T-helper 1 cell treated with Interleukin-12 subunit alpha and Interleukin-12 subunit beta and Interleukin-4 antibody, amounts not matched to agents 30 μg/mL and 1 μg/mL, for 36 hours (primary cell): ENCODE measurements at regions not wholly inside any gene's neighbourhood (a gene's known extent, or its start where the extent isn't known, plus 50 kb on each side); places are given as distances from the start of the nearest gene placed in this dataset.

Source experiments
- H3K27ac Mint-ChIP-seq: one replicate; pipeline ENCODE4 v1.8.0; 2021; ENCODE audit warnings: mild to moderate bottlenecking, mixed read lengths
- H3K27me3 Mint-ChIP-seq: one replicate; pipeline ENCODE4 v1.8.0; 2021; ENCODE audit warnings: low read depth, mixed read lengths
- H3K36me3 Mint-ChIP-seq: one replicate; pipeline ENCODE4 v1.8.0; 2021; ENCODE audit warnings: low read depth, mixed read lengths
- H3K4me1 Mint-ChIP-seq: one replicate; pipeline ENCODE4 v1.8.0; 2021; ENCODE audit warnings: low read depth, mixed read lengths
- H3K4me3 Mint-ChIP-seq: one replicate; pipeline ENCODE4 v1.8.0; 2021; ENCODE audit warnings: mild to moderate bottlenecking, moderate library complexity, mixed read lengths
- H3K9me3 Mint-ChIP-seq: one replicate; pipeline ENCODE4 v1.8.0; 2021; ENCODE audit warnings: mixed read lengths

DNA sequence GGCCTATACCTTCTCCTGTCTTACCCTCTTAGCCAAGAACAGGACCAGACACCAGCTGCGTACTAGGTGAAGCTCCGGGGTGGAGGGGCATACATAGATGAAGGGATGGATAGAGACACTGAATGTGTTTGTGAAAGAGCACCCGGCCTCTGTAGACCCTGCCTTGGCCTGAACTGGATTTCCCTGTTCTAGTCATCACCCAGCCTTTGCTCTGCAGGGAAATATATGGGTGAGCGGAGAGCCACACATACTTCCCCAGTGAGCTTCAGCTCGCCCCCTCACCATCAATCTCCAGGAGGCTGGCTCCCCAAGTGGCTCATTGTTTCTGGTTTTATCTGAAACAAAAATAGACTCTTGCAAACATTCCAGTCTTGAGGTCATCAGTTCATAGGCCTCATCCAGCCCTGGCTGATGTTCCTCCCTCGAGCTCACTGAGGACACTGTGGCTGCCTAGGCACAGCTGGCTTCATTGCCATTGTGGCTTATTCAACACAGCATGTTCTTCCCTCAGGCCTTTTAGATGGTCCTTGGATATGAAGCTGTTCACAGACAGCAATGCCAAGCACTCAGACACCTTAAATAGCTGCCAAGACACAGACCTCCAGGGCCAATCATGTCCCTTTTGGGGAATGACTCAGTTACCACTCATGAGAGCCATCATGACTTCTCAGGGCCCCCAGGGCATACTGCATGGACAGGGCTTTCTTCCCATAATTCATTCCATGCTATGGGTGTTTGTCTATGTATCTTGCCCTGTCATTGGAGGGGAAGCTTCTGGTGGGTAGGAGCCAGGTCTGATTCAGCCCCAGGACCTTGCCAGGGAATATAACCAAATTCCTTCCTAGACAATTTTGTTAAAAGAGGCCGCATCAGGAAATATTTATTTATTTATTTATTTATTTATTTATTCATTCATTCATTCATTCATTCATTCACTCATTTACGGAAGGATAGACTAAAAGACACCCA, 82.4 kb downstream of the TTC32 start:
- no peaks in the 10 kb centered on the region for H3K4me1 Mint-ChIP-seq
- H3K36me3 Mint-ChIP-seq = no peaks in the 10 kb centered on the region
- H3K9me3 Mint-ChIP-seq = no peaks in the 10 kb centered on the region
- H3K27me3 Mint-ChIP-seq = peaks cover 12% of the 10 kb centered on the region
- H3K27ac Mint-ChIP-seq = no peak overlapping the region
- no peak overlapping the region for H3K4me3 Mint-ChIP-seq

DNA sequence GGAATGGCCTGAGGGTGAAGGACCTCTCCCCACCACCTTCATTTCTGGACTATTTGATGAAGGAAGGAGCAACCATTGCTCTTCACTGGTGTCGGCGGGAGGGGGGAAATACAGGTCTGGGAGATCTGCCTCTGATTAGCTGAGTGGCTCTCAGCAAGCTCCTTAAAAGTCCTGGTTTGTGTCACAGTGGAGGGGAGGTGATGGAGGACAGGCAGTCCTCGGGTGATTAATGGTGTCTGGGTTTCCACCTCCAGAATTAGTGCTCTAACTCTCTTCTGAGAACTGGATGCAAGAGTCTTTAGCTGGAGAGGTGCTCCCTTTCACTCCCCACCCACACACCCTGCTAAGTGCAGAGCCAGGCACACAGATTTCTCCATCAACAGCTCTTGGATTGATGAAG, 83.2 kb downstream of the TTC32 start:
- Mint-ChIP-seq H3K4me3 (no peak overlapping the region), H3K36me3 (no peaks in the 10 kb centered on the region), H3K27ac (no peak overlapping the region), H3K27me3 (peaks cover 3% of the 10 kb centered on the region), H3K4me1 (no peaks in the 10 kb centered on the region), H3K9me3 (no peaks in the 10 kb centered on the region)

DNA sequence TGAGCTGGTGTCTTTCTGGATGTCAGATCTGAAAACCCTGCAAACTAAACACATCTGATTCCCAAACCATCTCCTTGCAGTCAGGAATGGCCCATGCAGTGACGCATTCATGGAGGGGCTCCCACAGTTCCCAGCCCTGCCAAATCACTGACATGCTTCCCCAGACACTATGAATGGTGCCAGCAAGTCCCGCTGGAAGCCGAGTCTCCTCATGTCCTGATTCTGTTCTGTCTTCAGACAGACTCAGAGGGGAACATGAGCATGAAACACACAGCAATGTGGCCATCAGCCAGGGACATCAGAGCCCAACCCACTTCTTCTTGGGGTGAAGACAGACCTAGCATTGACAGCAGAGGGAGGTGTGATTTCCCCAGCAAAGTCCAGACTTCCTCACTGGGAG, 83.7 kb downstream of the TTC32 start:
- H3K4me1 Mint-ChIP-seq = no peaks in the 10 kb centered on the region
- no peak overlapping the region for H3K27ac Mint-ChIP-seq
- H3K4me3 Mint-ChIP-seq = no peak overlapping the region
- H3K9me3 Mint-ChIP-seq = no peaks in the 10 kb centered on the region
- H3K27me3 Mint-ChIP-seq = peaks cover 3% of the 10 kb centered on the region
- no peaks in the 10 kb centered on the region for H3K36me3 Mint-ChIP-seq

DNA sequence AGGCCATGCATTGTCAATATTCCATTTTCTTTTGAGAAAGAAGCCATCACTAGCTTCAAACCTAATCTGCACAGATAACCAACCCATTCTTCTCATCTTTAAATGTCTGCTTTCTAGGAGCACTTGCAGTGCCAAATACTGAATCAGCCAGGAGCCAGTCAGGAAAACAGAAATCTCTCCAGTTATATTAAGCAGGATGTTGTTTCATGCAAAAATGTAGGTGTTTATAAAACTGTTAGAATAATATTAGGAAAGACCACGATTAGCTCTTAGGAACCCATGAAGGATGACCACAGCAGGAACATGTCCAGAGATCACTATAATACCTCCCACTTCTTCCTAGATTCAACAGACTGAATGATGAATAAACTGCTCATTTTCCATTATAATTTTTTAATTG, 86.0 kb downstream of the TTC32 start:
- Mint-ChIP-seq H3K9me3 (no peaks in the 10 kb centered on the region), H3K27ac (no peak overlapping the region), H3K4me3 (no peak overlapping the region), H3K4me1 (no peaks in the 10 kb centered on the region), H3K27me3 (peaks cover 3% of the 10 kb centered on the region), H3K36me3 (no peaks in the 10 kb centered on the region)

DNA sequence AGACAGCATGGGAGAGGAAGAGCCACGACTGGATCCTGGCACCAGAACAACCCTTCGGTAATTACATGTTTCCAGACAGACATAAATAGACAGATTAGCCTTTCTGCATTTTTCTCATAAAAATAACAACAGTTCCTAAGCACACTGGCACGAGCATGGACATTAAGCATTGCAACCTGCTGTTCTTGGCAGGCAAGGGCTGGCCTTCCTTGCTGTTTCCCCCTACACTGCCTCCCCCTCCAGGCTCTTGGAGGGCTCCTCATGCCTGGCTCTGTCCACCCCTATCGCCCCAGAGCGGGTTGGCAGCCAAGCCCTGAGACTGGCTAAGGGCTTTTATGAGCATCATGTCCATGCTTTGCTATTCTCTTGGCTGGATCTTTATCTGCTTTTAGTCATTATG, 89.6 kb downstream of the TTC32 start:
- Mint-ChIP-seq H3K36me3 (no peaks in the 10 kb centered on the region), H3K27ac (no peak overlapping the region), H3K9me3 (no peaks in the 10 kb centered on the region), H3K4me3 (no peak overlapping the region), H3K27me3 (peaks cover 3% of the 10 kb centered on the region), H3K4me1 (no peaks in the 10 kb centered on the region)

DNA sequence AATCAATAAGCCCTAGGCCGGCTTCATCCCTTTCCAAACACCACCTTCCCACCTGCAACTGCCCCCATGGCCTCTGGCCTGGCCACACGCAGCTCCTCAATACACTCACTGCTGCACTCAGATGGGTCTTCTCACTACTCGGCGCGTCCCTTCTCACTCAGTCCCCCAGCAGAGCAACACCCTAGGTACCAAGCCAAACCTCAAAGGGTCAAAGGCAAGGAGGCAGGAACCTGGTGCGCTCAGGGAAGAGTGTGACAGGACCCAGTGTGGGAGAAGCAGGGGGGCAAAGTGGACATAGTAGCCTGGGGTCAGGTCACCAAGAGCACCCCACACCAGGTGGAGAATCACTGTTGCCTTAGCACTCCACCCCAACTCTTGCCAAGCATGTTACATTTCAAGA, 90.6 kb downstream of the TTC32 start:
- Mint-ChIP-seq H3K9me3 (no peaks in the 10 kb centered on the region), H3K27ac (no peak overlapping the region), H3K27me3 (peaks cover 3% of the 10 kb centered on the region), H3K4me1 (no peaks in the 10 kb centered on the region), H3K36me3 (no peaks in the 10 kb centered on the region), H3K4me3 (no peak overlapping the region)

DNA sequence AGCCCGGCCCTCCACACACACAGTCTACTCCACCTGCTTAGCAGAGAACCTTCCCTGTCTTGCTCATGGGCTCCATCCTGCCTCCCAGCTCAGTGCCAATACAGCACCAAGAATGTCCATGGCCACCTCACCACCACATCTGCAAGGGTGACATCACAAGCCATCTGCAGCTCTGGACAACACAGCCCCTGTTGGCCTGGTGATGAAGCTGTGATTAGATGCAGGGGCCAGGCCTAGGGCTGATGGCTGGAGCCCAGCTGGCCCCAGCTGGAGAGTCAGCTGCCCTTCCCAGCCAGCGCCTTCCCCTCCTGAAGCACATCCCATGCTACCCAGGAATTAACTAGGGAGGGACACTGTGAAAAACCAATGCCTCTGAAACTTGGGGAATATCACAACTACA, 91.1 kb downstream of the TTC32 start:
- Mint-ChIP-seq H3K27me3 (peaks cover 3% of the 10 kb centered on the region), H3K27ac (no peak overlapping the region), H3K36me3 (no peaks in the 10 kb centered on the region), H3K4me1 (no peaks in the 10 kb centered on the region), H3K4me3 (no peak overlapping the region), H3K9me3 (no peaks in the 10 kb centered on the region)

DNA sequence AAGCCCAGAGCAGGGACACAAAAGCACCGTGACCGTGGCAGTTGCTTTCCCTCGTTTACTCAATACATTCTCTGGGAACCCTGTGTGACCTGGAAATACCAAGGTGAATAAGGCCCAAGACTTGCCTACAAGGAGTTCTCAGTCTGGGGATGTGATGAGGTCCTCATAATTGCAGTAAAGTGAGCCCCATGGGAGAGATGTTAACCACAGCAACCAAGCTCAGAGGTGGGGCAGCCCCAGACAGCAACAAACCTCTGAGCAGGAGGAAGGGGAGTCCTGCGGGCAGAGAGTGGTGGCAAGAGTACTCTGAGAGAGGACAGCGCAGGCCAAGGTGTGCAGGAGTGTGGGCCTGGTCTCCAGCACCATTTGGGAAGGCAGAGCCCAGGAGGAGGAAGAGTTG, 91.6 kb downstream of the TTC32 start:
- Mint-ChIP-seq H3K27ac (no peak overlapping the region), H3K4me1 (no peaks in the 10 kb centered on the region), H3K36me3 (no peaks in the 10 kb centered on the region), H3K27me3 (peaks cover 3% of the 10 kb centered on the region), H3K9me3 (no peaks in the 10 kb centered on the region), H3K4me3 (no peak overlapping the region)

DNA sequence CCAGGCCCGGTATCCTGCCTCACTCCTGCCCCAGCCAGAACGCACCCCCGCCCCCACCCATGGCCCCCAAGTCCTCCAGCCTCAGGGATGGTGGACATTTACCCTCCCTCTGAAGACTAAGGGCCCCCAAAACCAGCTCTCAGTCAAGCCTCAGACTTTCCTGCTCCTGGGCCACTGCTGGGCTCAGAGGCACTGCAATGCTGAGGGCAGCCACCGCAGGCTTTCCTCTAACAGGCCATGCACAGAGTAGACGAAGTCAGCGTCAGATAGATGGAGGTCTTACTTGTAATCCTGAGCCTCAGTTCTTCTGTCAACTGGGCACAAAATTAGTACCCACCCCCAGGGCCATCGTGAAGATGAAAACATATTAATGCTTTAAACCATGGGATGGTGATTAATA, 92.6 kb downstream of the TTC32 start:
- Mint-ChIP-seq H3K4me1 (no peaks in the 10 kb centered on the region), H3K4me3 (no peak overlapping the region), H3K27me3 (no peaks in the 10 kb centered on the region), H3K9me3 (no peaks in the 10 kb centered on the region), H3K27ac (no peak overlapping the region), H3K36me3 (no peaks in the 10 kb centered on the region)

DNA sequence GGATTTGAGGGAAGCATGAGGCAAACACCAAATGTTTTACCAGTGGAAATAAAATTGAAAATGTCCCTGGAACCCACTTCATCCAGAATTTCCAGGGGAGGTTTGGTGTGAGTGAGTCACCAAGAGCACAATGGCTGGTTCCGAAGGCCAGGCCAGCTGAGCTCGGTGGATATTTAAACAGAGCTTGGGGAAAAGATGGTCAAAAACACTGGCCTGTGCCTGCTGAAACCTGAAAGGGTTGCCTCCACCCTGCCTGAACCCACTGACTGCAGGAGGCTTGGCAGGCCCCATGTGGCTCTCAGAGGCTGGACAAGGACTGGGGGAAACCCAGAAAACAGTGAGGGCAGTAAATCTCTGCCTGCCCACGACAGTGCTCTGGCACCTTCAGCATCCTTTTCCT, 93.9 kb downstream of the TTC32 start:
- Mint-ChIP-seq H3K4me3 (no peak overlapping the region), H3K27me3 (no peaks in the 10 kb centered on the region), H3K9me3 (no peaks in the 10 kb centered on the region), H3K36me3 (no peaks in the 10 kb centered on the region), H3K27ac (no peak overlapping the region), H3K4me1 (no peaks in the 10 kb centered on the region)

DNA sequence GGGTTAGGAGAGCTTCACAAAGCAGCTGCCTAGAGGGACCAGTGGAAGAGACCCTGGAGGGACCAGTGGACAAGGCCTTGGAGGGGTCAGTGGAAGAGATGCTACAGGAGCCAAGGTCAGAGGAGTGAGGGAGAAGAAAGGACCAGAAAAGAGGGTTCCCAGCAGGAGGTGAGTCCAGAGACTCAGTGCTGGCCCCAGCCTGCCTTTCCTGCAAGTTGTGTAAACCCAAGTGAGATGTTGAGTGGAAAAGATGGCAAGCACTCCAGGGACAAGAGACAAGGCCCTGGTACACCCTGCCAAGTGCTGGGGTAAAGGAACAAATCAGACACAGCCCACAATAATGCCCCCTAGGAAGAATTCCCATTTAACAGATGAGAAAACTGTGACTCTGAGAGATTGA, 94.4 kb downstream of the TTC32 start:
- no peaks in the 10 kb centered on the region for H3K27me3 Mint-ChIP-seq
- H3K27ac Mint-ChIP-seq = no peak overlapping the region
- H3K4me3 Mint-ChIP-seq = no peak overlapping the region
- no peaks in the 10 kb centered on the region for H3K4me1 Mint-ChIP-seq
- no peaks in the 10 kb centered on the region for H3K9me3 Mint-ChIP-seq
- H3K36me3 Mint-ChIP-seq = no peaks in the 10 kb centered on the region

DNA sequence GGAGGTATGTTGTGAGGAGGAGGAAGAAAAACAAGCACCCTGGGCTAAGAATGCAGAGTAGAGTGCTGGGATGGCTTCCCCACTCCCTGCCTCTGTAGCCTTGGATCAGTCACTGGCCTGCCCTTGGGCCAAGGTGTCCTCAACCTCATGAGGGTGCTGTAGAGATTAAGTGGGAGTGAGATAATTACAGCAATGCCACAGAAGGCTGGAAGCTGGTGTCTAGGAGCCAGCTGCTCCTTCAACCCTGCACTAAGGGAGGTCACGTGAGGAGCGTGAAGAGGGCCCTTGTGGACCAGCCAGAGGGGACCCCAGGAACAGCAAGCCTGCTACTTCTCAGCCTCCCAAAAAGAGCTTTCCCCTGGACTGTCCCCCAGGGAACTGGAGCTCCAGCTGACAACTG, 95.2 kb downstream of the TTC32 start:
- H3K4me1 Mint-ChIP-seq = no peaks in the 10 kb centered on the region
- no peak overlapping the region for H3K27ac Mint-ChIP-seq
- H3K4me3 Mint-ChIP-seq = no peak overlapping the region
- H3K27me3 Mint-ChIP-seq = no peaks in the 10 kb centered on the region
- no peaks in the 10 kb centered on the region for H3K9me3 Mint-ChIP-seq
- no peaks in the 10 kb centered on the region for H3K36me3 Mint-ChIP-seq

DNA sequence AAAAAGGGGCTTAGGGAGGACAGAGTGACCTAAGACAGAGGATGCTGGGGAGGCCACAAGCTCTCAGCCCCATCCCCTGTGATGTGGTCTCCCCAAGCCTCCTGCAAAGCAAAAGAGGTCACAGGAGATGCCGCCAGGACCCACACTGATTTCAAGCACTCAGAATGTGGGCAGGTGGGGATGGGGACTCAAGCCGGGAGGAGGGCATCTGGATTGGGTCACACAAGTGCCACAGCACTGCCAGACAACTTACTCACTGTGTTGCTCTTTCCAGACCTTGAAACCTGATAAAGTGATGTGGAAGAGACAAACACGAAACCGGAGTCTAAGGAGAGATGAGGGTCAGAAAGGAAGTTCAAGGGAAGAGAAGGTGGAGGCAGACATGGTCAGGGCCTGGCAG, 95.7 kb downstream of the TTC32 start:
- H3K4me3 Mint-ChIP-seq = no peak overlapping the region
- H3K9me3 Mint-ChIP-seq = no peaks in the 10 kb centered on the region
- H3K27me3 Mint-ChIP-seq = no peaks in the 10 kb centered on the region
- no peaks in the 10 kb centered on the region for H3K4me1 Mint-ChIP-seq
- H3K27ac Mint-ChIP-seq = no peak overlapping the region
- H3K36me3 Mint-ChIP-seq = no peaks in the 10 kb centered on the region

DNA sequence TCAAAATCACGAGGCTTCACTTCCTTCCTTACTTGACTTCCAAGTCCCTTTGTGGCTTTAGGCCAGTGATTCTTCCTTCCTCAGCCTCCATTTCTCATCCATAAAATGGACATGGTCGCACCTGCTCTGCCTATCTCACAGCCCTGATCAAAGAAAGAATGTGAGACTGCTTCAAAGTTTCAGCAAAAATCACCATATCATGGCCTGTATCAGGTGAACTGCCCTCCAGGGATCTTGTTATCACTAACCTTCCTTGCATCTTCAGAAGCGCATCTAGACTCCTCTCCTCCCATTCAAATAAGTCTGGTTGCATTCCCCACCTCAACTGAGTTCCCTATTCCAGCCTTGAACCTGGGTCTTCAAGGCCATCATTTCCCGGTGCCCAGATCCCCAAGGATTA, 96.5 kb downstream of the TTC32 start:
- Mint-ChIP-seq H3K9me3 (no peaks in the 10 kb centered on the region), H3K36me3 (no peaks in the 10 kb centered on the region), H3K27me3 (no peaks in the 10 kb centered on the region), H3K4me1 (no peaks in the 10 kb centered on the region), H3K4me3 (no peak overlapping the region), H3K27ac (no peak overlapping the region)

DNA sequence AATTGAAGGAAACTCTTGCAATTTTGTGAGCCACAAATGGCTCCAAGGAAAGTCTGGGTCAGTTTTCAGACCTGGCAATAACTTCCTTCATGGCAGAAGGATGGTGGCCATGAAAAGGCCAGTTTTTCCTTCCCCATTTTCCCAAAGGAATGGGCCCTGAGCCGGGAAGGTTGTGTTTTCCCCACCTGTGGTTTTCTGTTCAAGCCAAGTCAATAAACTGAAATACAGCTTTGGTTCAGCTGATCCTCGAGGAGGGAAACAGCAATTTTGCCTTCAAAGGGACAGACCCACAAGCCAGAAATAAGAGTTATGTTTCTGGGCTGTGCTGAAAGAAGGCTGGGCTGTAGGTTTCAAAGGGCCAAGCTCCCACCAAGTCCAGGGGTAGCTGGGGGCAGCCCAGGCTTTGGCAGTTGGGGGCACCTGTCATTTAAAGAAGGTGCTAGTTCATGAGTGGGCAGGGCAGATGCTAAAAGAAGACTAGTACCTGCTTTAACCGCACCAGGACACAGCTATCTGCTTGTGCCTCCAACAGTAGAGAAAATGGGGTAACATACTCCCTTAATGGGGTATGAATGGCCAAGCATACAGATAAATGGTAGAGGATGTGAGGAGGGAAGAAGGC, 97.0 kb downstream of the TTC32 start:
- Mint-ChIP-seq H3K36me3 (no peaks in the 10 kb centered on the region), H3K27me3 (no peaks in the 10 kb centered on the region), H3K4me1 (no peaks in the 10 kb centered on the region), H3K9me3 (no peaks in the 10 kb centered on the region), H3K27ac (no peak overlapping the region), H3K4me3 (no peak overlapping the region)
